ENCODE measurements at regions not wholly inside any gene's neighbourhood (a gene's known extent, or its start where the extent isn't known, plus 50 kb on each side); places are given as distances from the start of the nearest gene placed in this dataset.

GRCh38 chr6:114558153-114558552 lies 215.3 kb upstream of the HS3ST5 start:
- DNase-seq (ENCODE audit: low read depth in 2 of 2): no peak

- DNase-seq (ENCODE audit: low read depth in 2 of 2): no peak
Observed at GRCh38 chr6:114556846-114557488, 214.1 kb upstream of the HS3ST5 start.

- no peak for DNase-seq (ENCODE audit: low read depth in 2 of 2)
Observed at GRCh38 chr6:114550316-114550715, 207.5 kb upstream of the HS3ST5 start.

- no peak for DNase-seq (ENCODE audit: low read depth in 2 of 2)
Observed at GRCh38 chr6:114543696-114544095, 200.9 kb upstream of the HS3ST5 start.

- no peak for DNase-seq (ENCODE audit: low read depth in 2 of 2)
Observed at GRCh38 chr6:114541794-114542193, 199.0 kb upstream of the HS3ST5 start.

- DNase-seq (ENCODE audit: low read depth in 2 of 2): no peak
Observed at GRCh38 chr6:114537977-114538376, 195.2 kb upstream of the HS3ST5 start.

- DNase-seq (ENCODE audit: low read depth in 2 of 2): no peak
Observed at GRCh38 chr6:114534813-114535212, 192.0 kb upstream of the HS3ST5 start.

GRCh38 chr6:114524081-114524480 lies 181.3 kb upstream of the HS3ST5 start:
- DNase-seq (ENCODE audit: low read depth in 2 of 2): no peak

- no peak for DNase-seq (ENCODE audit: low read depth in 2 of 2)
Observed at GRCh38 chr6:114523508-114523907, 180.7 kb upstream of the HS3ST5 start.

- no peak for DNase-seq (ENCODE audit: low read depth in 2 of 2)
Observed at GRCh38 chr6:114521926-114522325, 179.1 kb upstream of the HS3ST5 start.

GRCh38 chr6:114520976-114521375 lies 178.2 kb upstream of the HS3ST5 start:
- DNase-seq (ENCODE audit: low read depth in 2 of 2): no peak

- no peak for DNase-seq (ENCODE audit: low read depth in 2 of 2)
Observed at GRCh38 chr6:114514170-114514569, 171.3 kb upstream of the HS3ST5 start.

- no peak for DNase-seq (ENCODE audit: low read depth in 2 of 2)
Observed at GRCh38 chr6:114471450-114471849, 128.6 kb upstream of the HS3ST5 start.

GRCh38 chr6:114467931-114468330 lies 125.1 kb upstream of the HS3ST5 start:
- DNase-seq (ENCODE audit: low read depth in 2 of 2): no peak

GRCh38 chr6:114465511-114465910 lies 122.7 kb upstream of the HS3ST5 start:
- no peak for DNase-seq (ENCODE audit: low read depth in 2 of 2)

GRCh38 chr6:114453737-114454276 lies 111.0 kb upstream of the HS3ST5 start:
- DNase-seq (ENCODE audit: low read depth in 2 of 2): no peak

- DNase-seq (ENCODE audit: low read depth in 2 of 2): no peak
Observed at GRCh38 chr6:114452785-114453401, 110.1 kb upstream of the HS3ST5 start.

- DNase-seq (ENCODE audit: low read depth in 2 of 2): no peak
Observed at GRCh38 chr6:114450631-114451030, 107.8 kb upstream of the HS3ST5 start.

- DNase-seq (ENCODE audit: low read depth in 2 of 2): no peak
Observed at GRCh38 chr6:114449659-114450058, 106.8 kb upstream of the HS3ST5 start.

GRCh38 chr6:114446342-114446741 lies 103.5 kb upstream of the HS3ST5 start:
- no peak for DNase-seq (ENCODE audit: low read depth in 2 of 2)

- DNase-seq (ENCODE audit: low read depth in 2 of 2): no peak
Observed at GRCh38 chr6:114445846-114446245, 103.0 kb upstream of the HS3ST5 start.

- no peak for DNase-seq (ENCODE audit: low read depth in 2 of 2)
Observed at GRCh38 chr6:114439411-114439810, 96.6 kb upstream of the HS3ST5 start.

GRCh38 chr6:114437235-114437634 lies 94.4 kb upstream of the HS3ST5 start:
- no peak for DNase-seq (ENCODE audit: low read depth in 2 of 2)

- no peak for DNase-seq (ENCODE audit: low read depth in 2 of 2)
Observed at GRCh38 chr6:114436691-114437090, 93.9 kb upstream of the HS3ST5 start.
